H9 (cell line): ENCODE measurements at regions not wholly inside any gene's neighbourhood (a gene's known extent, or its start where the extent isn't known, plus 50 kb on each side); places are given as distances from the start of the nearest gene placed in this dataset.

Source experiments
- DNase-seq: peaks from one replicate; pipeline ENCODE4 v3.0.0-alpha.2; 2017
- H2AFZ ChIP-seq: one replicate; pipeline ENCODE4 v1.6.1; 2013; ENCODE audit warnings: mild to moderate bottlenecking, low read length, control low read depth, moderate library complexity
- H2AK5ac ChIP-seq: 2 replicates; pipeline ENCODE4 v1.6.1; 2013; ENCODE audit warnings: low read length, control low read depth, mixed read lengths; ENCODE audit not compliant: insufficient read length
- H2BK120ac ChIP-seq: one replicate; pipeline ENCODE4 v1.6.1; 2013; ENCODE audit warnings: low read depth, mild to moderate bottlenecking, low read length, control low read depth, inconsistent platforms; ENCODE audit not compliant: poor library complexity, severe bottlenecking
- H2BK12ac ChIP-seq: 2 replicates; pipeline ENCODE4 v1.6.1; 2013; ENCODE audit warnings: low read length, control low read depth, mixed read lengths, low read depth; ENCODE audit not compliant: insufficient read length
- H2BK15ac ChIP-seq: 2 replicates; pipeline ENCODE4 v1.6.1; 2013; ENCODE audit warnings: low read depth, low read length, control low read depth
- H2BK20ac ChIP-seq: one replicate; pipeline ENCODE4 v1.6.1; 2013; ENCODE audit warnings: low read depth, mild to moderate bottlenecking, low read length, control low read depth, inconsistent platforms; ENCODE audit not compliant: poor library complexity, severe bottlenecking
- H2BK5ac ChIP-seq: 2 replicates; pipeline ENCODE4 v1.6.1; 2013; ENCODE audit warnings: low read length, control low read depth, mixed read lengths; ENCODE audit not compliant: insufficient read length
- H3K14ac ChIP-seq: 2 replicates; pipeline ENCODE4 v1.6.1; 2013; ENCODE audit warnings: low read length, control low read depth; ENCODE audit not compliant: insufficient read depth
- H3K18ac ChIP-seq: 2 replicates; pipeline ENCODE4 v1.6.1; 2013; ENCODE audit warnings: low read depth, mild to moderate bottlenecking, mixed read lengths, low read length, control low read depth; ENCODE audit not compliant: insufficient read length
- H3K23ac ChIP-seq: 2 replicates; pipeline ENCODE4 v1.6.1; 2013; ENCODE audit warnings: low read length, control low read depth, mixed read lengths, low read depth; ENCODE audit not compliant: insufficient read length
- H3K23me2 ChIP-seq: 2 replicates; pipeline ENCODE4 v1.6.1; 2013; ENCODE audit warnings: low read depth, mild to moderate bottlenecking, mixed read lengths, low read length, control low read depth; ENCODE audit not compliant: insufficient read length, poor library complexity, severe bottlenecking
- H3K27ac ChIP-seq: 2 replicates; pipeline ENCODE4 v1.5.1; 2013; ENCODE audit warnings: low read length, control low read depth, mixed read lengths, low read depth; ENCODE audit not compliant: insufficient read length
- H3K27me3 ChIP-seq: 2 replicates; pipeline ENCODE4 v1.6.1; 2013; ENCODE audit warnings: low read length, control low read depth, inconsistent platforms; ENCODE audit not compliant: insufficient read depth
- H3K4ac ChIP-seq: 2 replicates; pipeline ENCODE4 v1.6.1; 2013; ENCODE audit warnings: low read depth, mild to moderate bottlenecking, control low read depth, inconsistent platforms, low read length, moderate library complexity
- H3K4me1 ChIP-seq: 2 replicates; pipeline ENCODE4 v1.6.1; 2013; ENCODE audit warnings: low read length, control low read depth, inconsistent platforms; ENCODE audit not compliant: insufficient read depth
- H3K4me2 ChIP-seq: 2 replicates; pipeline ENCODE4 v1.6.1; 2013; ENCODE audit warnings: low read length, control low read depth, mixed read lengths; ENCODE audit not compliant: insufficient read length, insufficient read depth
- H3K56ac ChIP-seq: 2 replicates; pipeline ENCODE4 v1.6.1; 2013; ENCODE audit warnings: low read depth, mild to moderate bottlenecking, mixed read lengths, low read length, control low read depth; ENCODE audit not compliant: insufficient read length
- H3K79me1 ChIP-seq: 2 replicates; pipeline ENCODE4 v1.6.1; 2013; ENCODE audit warnings: low read depth, mild to moderate bottlenecking, moderate library complexity, low read length, control low read depth, inconsistent platforms; ENCODE audit not compliant: insufficient read depth, poor library complexity, severe bottlenecking
- H3K79me2 ChIP-seq: 2 replicates; pipeline ENCODE4 v1.6.1; 2013; ENCODE audit warnings: low read length, control low read depth, inconsistent platforms; ENCODE audit not compliant: insufficient read depth
- H3K9ac ChIP-seq: 2 replicates; pipeline ENCODE4 v1.6.1; 2013; ENCODE audit warnings: low read length, control low read depth, mixed read lengths; ENCODE audit not compliant: insufficient read length; ENCODE audit errors: extremely low read depth
- H3K9me3 ChIP-seq: one replicate; pipeline ENCODE4 v1.6.1; 2013; ENCODE audit warnings: low read depth, low read length, inconsistent platforms; ENCODE audit not compliant: control insufficient read depth
- H3T11ph ChIP-seq: one replicate; pipeline ENCODE4 v1.6.1; 2013; ENCODE audit warnings: mild to moderate bottlenecking, low read length, control low read depth, inconsistent platforms
- H4K20me1 ChIP-seq: one replicate; pipeline ENCODE4 v1.6.1; 2013; ENCODE audit not compliant: control insufficient read depth, insufficient read length, insufficient read depth
- H4K5ac ChIP-seq: 2 replicates; pipeline ENCODE4 v1.6.1; 2013; ENCODE audit warnings: low read depth, mild to moderate bottlenecking, mixed read lengths, low read length, control low read depth; ENCODE audit not compliant: insufficient read length
- H4K8ac ChIP-seq: replicated peaks from 2 replicates; pipeline ENCODE4 v1.6.1; 2013; ENCODE audit warnings: low read length, control low read depth, mixed read lengths, low read depth; ENCODE audit not compliant: insufficient read length
- H4K91ac ChIP-seq: 2 replicates; pipeline ENCODE4 v1.6.1; 2013; ENCODE audit warnings: low read depth, mild to moderate bottlenecking, moderate library complexity, mixed read lengths, low read length, control low read depth; ENCODE audit not compliant: insufficient read length
- H3K27ac Mint-ChIP-seq, 3 experiments: 2 replicates in 2 of 3; 3 replicates in 1 of 3; pipeline ENCODE4 v1.8.0; 2020 to 2021; ENCODE audit warnings: mixed read lengths in 3 of 3, mild to moderate bottlenecking in 1 of 3, moderate library complexity in 1 of 3
- H3K27me3 Mint-ChIP-seq: 2 replicates; pipeline ENCODE4 v1.8.0; 2021; ENCODE audit warnings: low read depth, mild to moderate bottlenecking, moderate library complexity, mixed read lengths
- H3K36me3 Mint-ChIP-seq, 3 experiments: 2 replicates in 2 of 3; 3 replicates in 1 of 3; pipeline ENCODE4 v1.8.0; 2020 to 2021; ENCODE audit warnings: low read depth in 3 of 3, mixed read lengths in 3 of 3; ENCODE audit not compliant: insufficient read depth in 1 of 3
- H3K4me1 Mint-ChIP-seq, 2 experiments: 2 replicates each; pipeline ENCODE4 v1.8.0; 2020; ENCODE audit warnings: mixed read lengths in 2 of 2
- H3K4me3 Mint-ChIP-seq, 2 experiments: 2 replicates in 1 of 2; 3 replicates in 1 of 2; pipeline ENCODE4 v1.8.0; 2020 to 2021; ENCODE audit warnings: mild to moderate bottlenecking in 2 of 2, mixed read lengths in 2 of 2, moderate library complexity in 1 of 2
- H3K9me3 Mint-ChIP-seq, 2 experiments: 2 replicates in 1 of 2; 3 replicates in 1 of 2; pipeline ENCODE4 v1.8.0; 2020; ENCODE audit warnings: mild to moderate bottlenecking in 2 of 2, mixed read lengths in 2 of 2, moderate library complexity in 1 of 2
- CTCF ChIP-seq: fragments of 200-600 bp; sonication (generic); conservative IDR thresholded peaks from 3 replicates; pipeline ENCODE4 v1.8.0; 2021; ENCODE audit warnings: antibody characterized with exemption, mild to moderate bottlenecking
- WGBS: extraction: QIAGEN DNeasy Blood & Tissue Kit; methylation state at CpG from one replicate; pipeline ENCODE4 v1.1.7; 2013; ENCODE audit warnings: missing lambda C conversion rate, low lambda C conversion rate, mixed read lengths; ENCODE audit not compliant: insufficient read length; ENCODE audit errors: extremely low coverage; 5-methylcytosine and 5-hydroxymethylcytosine counted together

GRCh38 chr3:135646873-135647272, 318.7 kb upstream of the PPP2R3A start:
- Histone ChIP-seq H3K79me1 (no peaks in the 10 kb centered on the region), H2AFZ (no peak overlapping the region), H2BK120ac (no peak overlapping the region), H3K23ac (no peak overlapping the region), H2BK5ac (no peak overlapping the region), H3K9ac (no peak overlapping the region), H3K4me1 (no peaks in the 10 kb centered on the region), H3K27me3 (no peaks in the 10 kb centered on the region), H3K23me2 (no peaks in the 10 kb centered on the region), H2BK15ac (no peak overlapping the region), H2BK12ac (no peak overlapping the region), H3T11ph (no peak overlapping the region), H3K27ac (no peak overlapping the region), H3K4ac (no peak overlapping the region), H4K8ac (no peak overlapping the region), H3K56ac (no peak overlapping the region), H3K4me2 (no peak overlapping the region), H2AK5ac (no peak overlapping the region), H2BK20ac (no peak overlapping the region), H3K79me2 (no peaks in the 10 kb centered on the region), H4K20me1 (no peaks in the 10 kb centered on the region), H4K5ac (no peak overlapping the region), H3K9me3 (no peaks in the 10 kb centered on the region), H3K14ac (no peak overlapping the region), H4K91ac (no peak overlapping the region), H3K18ac (no peak overlapping the region)
- H3K27me3 Mint-ChIP-seq = peaks cover 3% of the 10 kb centered on the region
- H3K27ac Mint-ChIP-seq = no peak overlapping the region
- no peak for DNase-seq
- H3K4me1 Mint-ChIP-seq = no peaks in the 10 kb centered on the region
- H3K4me3 Mint-ChIP-seq = no peak overlapping the region
- peaks cover 0 to 4% (median 0%) of the 10 kb centered on the region in 3 experiments; a peak in 2 of 7 replicates for H3K36me3 Mint-ChIP-seq
- TF ChIP-seq CTCF = no peak
- H3K9me3 Mint-ChIP-seq = peaks cover 0 to 2% of the 10 kb centered on the region in 2 experiments; a peak in 1 of 5 replicates
- WGBS = no CpG with 5 or more reads among the region's 1 CpG
